ENCODE measurements at regions not wholly inside any gene's neighbourhood (a gene's known extent, or its start where the extent isn't known, plus 50 kb on each side); places are given as distances from the start of the nearest gene placed in this dataset.

- no peak for TF ChIP-seq CTCF (IDR thresholded peaks at IDR 0.05)
- no peak for TF ChIP-seq POLR2A (IDR thresholded peaks at IDR 0.05)
These were observed 203.4 kb upstream of the SULF2 start for GRCh38 chr20:47988676-47989075.
